Left lobe of liver (tissue), 2 donors: ENCODE measurements at regions not wholly inside any gene's neighbourhood (a gene's known extent, or its start where the extent isn't known, plus 50 kb on each side); places are given as distances from the start of the nearest gene placed in this dataset.

Experiments
- ATAC-seq: fragments of 200-7000 bp; cut with Tn5 transposase; one replicate; pipeline ENCODE4 v1.9.1; 2020; ENCODE audit warnings: mild to moderate bottlenecking, moderate library complexity
- DNase-seq: peaks from one replicate; pipeline ENCODE4 v3.0.0-alpha.2; 2020; ENCODE audit warnings: low spot score
- donor health status: DM: no; HTN: no; CAD: no; lungs with moderate emphysema.
- donor health status: DM: no; HTN: yes; CAD: no.

DNA sequence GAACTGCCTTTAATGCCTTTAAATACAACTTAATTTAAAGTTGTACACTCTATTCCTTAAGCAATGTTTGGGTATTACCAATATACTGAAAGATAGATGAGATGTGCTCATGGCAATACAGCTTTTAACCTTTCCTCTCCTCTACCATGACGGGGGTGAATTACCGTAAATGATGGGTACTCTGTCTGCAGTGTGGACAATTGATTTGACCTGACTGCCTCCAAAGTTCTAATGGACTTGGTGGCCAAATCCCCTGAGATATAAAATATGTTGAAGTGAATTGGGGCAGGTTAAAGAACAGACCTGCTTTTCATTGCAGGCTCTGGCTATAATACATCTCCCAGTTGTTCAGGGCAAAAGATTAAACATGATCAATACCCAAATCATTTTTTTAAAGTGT, 367.4 kb upstream of the NR5A2 start:
- no peak for DNase-seq
- ATAC-seq = no peak

DNA sequence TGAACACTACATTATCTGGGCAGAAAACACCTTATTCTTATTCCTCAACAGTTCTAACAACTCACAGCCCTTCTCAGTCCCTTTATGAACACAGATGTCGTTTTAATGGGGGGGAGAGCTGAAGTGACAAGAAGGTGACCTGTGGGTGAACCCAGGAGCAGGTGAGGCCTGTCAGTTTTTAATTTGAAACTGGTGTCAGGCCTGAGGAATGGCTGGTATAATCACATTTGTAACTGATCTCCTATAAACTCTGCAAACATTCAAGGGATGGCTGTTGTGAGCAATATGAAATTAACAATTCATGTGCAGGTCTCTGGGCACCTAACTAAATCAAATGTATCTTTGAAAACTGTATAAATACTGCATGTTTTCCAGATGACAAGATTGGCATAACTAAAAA, 362.1 kb upstream of the NR5A2 start:
- DNase-seq = no peak
- no peak for ATAC-seq

DNA sequence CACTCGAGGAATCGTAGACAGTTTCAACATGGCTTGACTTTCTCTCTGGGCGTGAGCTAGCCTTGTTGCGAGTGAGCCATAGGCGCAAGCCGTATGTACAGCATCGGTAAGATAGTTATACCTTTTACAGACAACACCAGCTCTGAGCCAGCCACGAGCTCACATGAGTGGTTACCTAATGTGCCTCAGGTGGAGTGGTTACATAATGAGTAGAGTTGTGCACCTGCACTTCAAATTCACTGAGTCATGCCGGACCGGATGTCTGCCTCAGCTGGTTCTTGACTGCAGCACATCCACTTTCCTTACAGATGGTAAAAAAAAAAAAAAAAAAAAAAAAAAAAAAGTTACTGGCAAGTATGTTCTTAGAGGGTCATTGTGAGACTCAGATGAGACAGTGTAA, 360.4 kb upstream of the NR5A2 start:
- ATAC-seq (no peak), DNase-seq (no peak)

DNA sequence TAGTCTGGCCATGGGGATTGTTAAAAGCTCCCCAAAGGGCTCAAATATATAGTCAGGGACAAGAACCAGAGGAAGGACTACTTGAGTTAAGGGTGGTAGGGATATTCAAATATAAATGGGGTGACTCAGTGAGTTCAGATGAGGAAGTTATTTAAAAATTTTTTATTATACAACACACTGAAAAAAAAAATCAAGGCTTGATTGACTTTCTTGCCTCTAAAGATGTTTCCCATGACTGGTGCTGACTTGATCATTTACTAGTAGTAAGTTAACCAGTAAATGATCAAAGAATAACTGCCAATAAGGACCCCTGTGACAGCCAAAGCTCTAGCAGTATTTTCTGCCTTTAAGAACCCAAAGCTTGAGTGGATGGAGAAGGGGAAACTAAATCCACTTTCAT, 357.6 kb upstream of the NR5A2 start:
- DNase-seq = no peak
- ATAC-seq = no peak

DNA sequence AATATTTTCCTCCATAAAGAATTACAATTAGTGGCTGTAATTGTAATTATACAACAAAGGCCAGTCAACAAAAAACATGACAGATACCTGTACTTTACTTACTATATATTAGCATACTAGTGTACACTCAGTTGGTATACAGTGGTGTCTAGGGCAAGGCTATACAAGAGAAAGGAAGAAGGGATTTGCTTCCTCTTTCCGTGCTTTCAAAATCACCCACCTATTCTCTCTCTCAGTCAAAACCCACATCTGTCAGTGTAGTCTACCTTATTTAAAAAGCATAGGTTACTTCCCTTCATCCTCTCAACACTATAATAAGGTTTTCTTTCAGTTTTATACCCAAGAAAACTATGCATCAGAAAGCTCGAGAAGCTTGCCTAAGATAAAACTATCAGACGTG, 355.8 kb upstream of the NR5A2 start:
- no peak for DNase-seq
- ATAC-seq = no peak

DNA sequence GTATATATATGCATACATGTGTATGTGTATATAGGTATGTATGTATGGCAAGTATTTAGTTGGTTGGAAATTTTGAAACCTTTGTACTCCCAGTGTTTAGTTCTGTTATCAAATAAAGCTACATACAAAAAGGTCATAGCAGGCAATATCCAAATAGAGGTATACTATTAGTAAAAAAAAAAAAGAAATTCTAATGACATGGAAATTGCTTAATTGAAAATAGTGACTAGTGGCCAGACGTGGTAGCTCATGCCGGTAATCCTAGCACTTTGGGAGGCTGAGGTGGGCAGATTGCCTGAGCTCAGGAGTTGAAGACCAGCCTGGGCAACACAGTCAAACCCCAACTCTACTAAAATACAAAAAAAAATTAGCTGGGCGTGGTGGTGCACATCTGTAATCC, 351.6 kb upstream of the NR5A2 start:
- ATAC-seq (no peak), DNase-seq (no peak)

DNA sequence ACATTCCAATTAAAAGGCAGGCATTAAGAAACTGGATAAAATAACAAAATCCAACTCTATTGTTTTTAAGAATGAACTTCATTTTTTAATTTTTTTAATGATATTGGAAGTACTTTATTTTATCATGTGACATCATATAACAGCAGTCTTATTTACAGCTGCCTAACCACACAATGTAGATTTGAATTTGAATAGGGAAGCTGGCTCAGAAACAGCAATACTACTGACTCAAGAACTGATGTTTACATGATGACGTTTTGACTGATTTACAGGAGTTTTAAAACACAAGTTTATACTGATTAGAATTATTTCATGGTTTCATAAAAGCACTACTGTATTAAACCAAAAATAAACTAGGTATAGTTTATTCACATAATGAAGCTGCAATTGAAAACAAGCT, 348.7 kb upstream of the NR5A2 start:
- ATAC-seq (no peak), DNase-seq (no peak)

DNA sequence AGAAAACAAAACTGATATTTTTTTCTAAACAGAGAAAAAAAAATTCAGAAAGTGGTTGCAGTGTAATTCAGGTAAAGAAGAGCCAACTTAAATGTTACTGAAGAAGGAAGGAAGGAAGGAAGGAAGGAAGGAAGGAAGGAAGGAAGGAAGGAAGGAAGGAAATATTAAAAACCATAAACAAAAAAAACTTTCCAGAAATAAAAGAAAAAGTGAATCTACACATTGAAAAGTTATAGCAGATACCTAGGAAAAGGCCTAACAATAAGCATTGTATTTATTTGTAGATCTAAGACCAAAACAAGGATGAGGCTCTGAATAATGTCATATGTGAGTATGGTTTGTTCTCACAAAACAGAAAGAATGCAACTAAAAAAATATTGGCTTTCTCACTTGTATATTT, 345.4 kb upstream of the NR5A2 start:
- DNase-seq = no peak
- ATAC-seq = no peak

DNA sequence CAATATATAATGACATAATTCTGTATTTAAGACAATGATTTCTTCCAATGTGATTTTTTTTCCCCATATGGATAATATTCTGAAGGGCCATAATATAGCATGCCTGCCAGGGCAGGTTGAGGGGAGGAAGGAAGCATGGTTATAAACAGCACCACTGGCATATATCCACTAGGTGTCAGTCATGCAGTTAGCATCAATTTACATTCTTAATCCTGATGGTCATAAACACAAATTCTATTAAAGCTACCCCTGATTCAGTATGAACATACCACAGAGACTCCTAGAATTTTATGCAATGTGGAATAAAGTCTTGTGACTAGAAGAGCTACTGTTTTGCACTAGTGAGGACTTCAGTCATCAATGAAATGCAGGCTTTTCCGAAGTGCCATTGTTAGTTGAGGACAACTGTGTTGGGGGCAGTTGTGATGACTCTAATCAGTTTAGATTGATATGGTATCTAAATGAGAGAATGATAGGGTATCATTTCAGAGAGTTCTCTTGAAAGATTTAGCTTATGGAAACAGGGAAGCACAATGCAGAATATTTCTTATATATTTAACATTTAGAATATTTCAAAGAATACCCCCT, 342.7 kb upstream of the NR5A2 start:
- ATAC-seq = peak; percentile 98

DNA sequence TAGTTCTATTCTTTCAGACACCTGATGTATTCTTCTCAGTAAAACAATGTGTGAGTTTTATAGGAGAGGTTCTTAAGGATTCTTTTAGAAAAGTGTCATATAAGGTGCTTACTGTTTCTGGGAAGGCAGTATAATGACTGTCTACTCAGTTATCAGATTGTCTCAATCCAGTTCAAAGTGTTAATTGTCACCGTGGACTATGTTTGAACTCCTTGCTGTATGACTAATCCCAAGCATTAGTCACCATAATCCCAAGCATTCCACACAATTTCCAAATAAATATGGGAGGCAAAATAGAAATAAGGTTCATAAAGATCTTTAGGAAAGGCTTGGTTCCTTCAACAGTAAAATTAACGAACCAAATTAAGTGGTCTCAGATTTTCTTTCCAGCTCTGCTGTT, 342.1 kb upstream of the NR5A2 start:
- ATAC-seq = no peak

More for the DNA sequence above, 342.7 kb upstream of the NR5A2 start:
- no peak for DNase-seq

DNA sequence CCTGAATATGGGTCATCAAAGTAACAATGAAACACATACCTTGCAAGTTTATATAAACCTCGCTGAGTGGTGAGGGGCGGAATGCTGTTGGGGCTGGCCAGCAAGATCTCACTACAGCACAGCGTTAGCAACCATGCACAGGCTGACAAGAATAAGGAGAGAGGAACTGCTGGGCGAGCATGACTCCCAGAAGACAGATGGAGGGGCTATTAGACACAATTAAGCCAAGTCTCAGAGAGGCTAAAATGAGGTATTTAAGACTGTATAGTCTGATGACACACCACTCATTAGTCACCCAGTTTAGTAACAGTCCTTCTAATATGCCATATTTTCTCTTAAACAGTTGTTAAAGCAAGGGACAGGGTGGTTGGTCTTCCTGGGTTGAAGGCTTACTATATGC, 340.2 kb upstream of the NR5A2 start:
- DNase-seq (no peak), ATAC-seq (no peak)

More for the DNA sequence above, 342.1 kb upstream of the NR5A2 start:
- no peak for DNase-seq

DNA sequence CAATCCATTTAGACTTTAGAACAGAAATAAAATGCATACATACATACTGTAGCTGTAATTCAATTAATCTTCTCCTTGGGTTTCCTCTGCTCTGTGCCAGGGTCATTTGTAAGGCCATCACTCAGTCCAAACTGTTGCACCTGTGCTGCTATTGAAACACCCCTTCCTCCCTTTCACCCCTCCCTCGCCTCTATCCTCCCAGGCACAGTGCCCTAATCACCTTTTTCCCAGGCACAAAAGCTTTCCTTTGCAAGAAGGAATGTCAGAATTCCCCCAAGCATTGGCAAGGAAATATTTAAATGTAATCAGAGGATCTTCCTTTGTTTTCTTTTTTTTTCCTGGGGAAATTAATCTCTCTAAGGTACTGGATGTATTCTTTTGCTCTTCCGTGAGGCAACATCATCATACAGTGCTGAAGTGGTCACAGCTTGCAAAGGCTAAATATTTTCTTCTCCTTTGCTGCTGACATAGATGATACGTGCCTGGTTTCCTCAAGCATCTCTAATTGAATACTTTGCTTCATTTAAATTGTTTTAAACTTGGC, 339.3 kb upstream of the NR5A2 start:
- ATAC-seq = no peak
- no peak for DNase-seq

DNA sequence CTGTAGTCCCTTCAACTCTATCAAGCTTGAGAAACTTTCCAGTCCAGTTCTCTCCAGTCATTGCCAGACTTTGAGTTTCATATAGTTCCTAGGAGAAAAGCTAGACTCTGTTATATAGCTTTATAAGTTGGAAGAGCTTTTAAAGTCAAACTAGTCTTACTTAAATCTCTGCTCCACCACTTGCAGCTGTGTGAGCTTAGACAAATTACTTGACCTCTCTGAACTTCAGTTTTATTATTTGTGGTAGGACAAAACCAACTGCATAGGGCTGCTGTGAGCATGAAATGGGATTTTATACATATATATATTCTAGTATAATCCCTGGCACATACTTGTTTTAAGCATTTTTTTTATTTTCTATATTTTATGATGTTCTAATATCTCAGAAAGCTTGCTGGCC, 338.7 kb upstream of the NR5A2 start:
- ATAC-seq = no peak

DNA sequence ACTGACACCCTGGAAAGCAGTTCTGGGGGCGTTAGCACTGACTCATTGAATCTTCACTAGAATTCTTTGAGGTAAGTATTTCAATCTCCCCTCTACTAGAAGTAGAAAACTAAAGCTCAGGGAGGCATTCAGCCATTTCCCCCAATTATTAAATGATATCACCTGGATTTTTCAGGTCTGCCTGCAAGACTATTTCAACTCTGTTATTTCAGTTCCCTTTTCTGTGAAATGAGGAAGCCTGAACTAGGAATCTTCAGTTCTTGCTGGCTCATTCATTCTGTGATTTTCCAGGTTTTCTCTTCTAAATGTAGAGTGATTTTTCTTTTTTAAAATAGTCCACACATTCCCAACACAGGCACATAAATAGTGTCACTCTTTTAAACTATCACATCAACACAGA, 337.0 kb upstream of the NR5A2 start:
- no peak for ATAC-seq
- no peak for DNase-seq

More for the DNA sequence above, 338.7 kb upstream of the NR5A2 start:
- DNase-seq = no peak

DNA sequence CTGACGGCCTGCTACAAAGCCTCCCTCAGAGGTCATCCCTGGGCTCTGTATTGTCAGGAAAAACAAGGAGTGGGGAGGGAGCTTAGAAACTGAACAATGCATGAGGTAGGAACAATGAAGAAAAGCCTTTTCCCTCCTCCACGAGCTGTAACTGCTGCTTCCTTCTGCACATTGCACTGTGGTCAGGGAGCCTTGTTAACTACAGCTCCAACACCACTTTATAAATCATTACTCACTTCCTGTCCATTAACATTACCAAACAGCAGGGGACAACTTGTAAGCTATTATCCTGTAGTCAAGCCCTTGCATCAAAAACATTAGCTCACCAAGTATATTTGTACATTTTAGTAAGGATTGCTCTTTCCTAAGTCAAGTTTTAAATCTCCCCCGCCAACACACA, 336.0 kb upstream of the NR5A2 start:
- DNase-seq (no peak), ATAC-seq (no peak)

DNA sequence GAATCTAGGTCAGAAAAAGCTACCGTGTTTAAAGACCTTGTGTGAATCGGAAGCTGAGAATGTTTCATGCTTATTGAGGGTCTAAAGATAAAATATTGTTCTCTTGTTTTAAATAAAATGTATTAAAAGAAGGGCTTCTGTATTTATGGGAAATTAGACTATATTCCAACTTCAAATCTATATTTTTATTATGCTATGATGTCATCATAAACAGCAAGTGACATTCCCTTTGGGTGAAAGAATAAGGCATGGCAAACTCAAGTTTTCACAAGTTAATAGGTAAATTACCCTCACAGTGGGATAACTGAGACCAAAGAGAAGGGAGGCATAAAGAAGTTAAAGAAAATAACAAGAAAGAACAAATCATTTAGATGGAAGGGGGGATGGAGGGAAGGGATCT, 333.8 kb upstream of the NR5A2 start:
- DNase-seq = no peak
- no peak for ATAC-seq

DNA sequence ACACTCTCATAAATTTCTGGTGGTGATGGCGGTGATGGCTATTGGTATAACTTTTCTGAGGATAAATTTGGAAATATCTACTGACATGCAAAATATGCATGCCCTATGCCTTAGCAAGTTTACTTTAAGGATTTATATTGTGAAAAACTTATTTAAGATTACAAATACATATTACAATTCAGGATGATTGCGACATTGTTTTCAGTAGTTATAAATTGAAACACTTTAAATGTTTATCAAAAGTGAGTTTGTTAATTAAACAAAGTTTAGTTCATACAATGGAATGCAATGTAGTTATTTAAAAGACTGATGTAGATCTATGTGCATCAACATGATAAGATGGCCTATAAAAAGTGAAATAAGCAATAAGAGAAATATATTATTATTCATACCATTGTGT, 331.3 kb upstream of the NR5A2 start:
- ATAC-seq (no peak), DNase-seq (no peak)

DNA sequence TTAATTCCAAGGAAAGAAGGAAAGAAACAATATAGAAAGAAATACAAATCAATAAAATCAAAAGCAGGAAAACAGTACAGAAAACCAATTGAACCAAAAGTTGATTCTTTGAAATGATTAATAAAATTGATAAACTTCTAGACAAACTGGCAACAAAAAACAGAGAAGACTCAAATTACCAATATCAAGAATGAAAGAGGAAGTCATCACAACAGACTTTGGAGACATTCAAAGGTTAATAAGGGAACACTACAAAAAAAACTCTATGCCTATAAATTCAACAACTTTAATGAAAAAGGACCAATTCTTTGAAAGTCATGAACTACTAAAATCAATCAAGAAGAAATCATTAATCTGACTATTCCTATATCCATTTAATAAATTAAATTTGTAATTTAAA, 329.3 kb upstream of the NR5A2 start:
- ATAC-seq = no peak

DNA sequence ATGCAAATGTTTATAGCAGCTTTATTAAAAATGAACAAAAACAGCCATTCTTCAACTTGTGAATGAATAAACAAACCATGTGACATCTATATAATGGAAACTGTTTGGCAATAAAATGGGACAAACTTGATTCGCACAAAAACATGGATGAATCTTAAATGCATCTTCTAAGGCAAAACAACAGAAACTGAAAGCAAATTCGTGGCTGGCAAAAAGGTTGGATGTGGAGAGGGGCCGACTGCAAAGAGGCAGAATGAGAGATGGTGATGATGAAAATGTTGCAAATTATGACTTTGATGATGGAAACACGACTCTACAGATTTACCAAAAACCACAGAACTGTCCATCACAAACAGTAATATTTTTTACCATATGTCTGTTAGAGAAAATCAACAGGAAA, 327.0 kb upstream of the NR5A2 start:
- DNase-seq = no peak
- ATAC-seq = no peak

More for the DNA sequence above, 329.3 kb upstream of the NR5A2 start:
- no peak for DNase-seq

DNA sequence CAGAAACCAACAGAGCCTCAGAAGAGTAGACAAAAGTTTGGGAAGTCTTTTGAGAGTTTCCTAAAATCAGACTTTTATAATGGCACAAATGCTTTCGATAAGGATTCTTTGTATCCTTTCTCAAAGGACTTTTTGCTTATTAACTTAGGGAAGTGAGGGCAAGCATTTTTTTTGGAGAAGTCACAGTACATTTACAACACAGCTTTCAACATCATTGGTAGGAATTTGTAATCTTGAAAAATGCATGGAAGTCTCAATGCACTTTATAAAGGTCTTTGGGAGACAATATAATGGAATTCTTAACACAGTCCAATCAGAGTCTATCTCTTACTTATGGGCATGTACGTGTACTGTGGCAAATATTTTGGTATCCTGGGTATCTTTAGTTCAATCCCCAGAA, 325.8 kb upstream of the NR5A2 start:
- no peak for DNase-seq
- no peak for ATAC-seq

DNA sequence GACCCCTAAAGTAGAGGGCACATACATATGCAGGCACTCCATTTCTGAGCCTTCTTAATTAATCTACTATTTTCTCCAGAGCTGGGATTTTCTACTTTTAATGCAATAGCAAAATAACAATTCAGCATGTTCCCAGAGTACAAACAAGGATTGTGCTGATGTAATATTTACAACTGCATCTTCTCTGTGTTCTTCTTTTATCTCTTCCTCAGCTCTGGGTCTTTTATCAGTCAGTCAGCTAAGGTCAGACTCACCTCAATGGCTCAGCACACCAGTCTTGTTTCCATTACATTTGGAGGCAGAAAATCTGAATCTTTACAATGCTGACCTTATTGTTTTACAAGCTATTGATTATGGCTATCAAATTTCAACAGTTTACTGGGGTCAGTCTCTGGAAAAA, 323.3 kb upstream of the NR5A2 start:
- DNase-seq (no peak), ATAC-seq (peak; percentile 80)

DNA sequence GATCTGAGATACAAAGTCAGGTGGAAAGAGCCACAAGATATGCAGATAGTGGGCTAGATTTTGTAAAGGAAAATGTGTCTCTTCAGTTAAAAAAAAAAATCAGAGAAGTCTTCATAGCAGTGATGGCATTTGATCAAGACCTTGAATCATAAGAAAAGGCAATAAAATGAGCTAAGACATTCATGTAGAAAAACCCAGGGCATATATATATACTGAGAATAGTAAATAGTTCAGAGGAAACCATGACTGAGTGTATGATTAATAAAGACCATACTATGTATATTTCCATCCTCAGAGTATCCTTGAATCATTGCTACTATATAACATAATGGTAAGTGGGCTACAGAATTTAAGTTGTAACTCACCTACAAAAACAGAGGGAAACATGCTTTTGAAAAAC, 321.7 kb upstream of the NR5A2 start:
- ATAC-seq (no peak), DNase-seq (no peak)

DNA sequence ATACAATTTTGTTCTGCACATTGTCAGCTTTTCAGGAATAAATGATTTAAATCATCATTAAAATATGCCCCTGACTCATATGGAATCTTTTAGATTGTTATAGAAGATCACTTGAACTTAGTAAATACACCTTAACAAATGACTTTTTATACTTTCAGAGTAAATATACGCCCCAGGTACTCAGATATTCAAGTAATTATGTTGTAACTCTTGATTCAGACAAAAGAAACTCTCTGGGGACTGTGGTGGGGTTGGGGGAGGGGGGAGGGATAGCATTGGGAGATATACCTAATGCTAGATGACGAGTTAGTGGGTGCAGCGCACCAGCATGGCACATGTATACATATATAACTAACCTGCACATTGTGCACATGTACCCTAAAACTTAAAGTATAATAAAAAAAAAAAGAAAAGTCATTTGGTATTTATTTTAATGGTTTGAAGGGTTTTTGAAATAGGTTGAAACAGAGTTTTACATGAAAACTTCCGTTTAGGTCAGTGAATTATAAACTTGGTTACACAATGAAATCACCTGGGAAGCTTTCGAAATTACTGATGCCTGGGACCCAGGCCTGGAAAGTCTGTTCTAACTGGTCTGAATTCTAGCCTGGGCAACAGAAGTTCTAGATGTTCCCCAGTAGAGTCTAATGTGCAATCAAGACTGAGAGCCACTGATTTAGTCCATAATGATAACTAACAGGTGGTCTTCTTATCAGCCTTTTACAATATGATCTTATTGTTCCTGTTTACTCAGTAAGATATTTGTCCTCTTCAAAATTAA, 320.5 kb upstream of the NR5A2 start:
- DNase-seq = peak; percentile 47
- ATAC-seq = peak; percentile 90
